GM12874 (cell line): ENCODE measurements at regions not wholly inside any gene's neighbourhood (a gene's known extent, or its start where the extent isn't known, plus 50 kb on each side); places are given as distances from the start of the nearest gene placed in this dataset.

Experiments
- TF ChIP-seq, protein P1 (sequence below): IDR thresholded peaks from 2 replicates; pipeline ENCODE4 v1.5.1; 2011; ENCODE audit warnings: low read depth, mild to moderate bottlenecking, control low read depth, low read length, moderate library complexity; ENCODE audit not compliant: insufficient read depth

GRCh38 chr5:117877731-117878130 is 1110.6 kb downstream of the DTWD2 start:
- TF ChIP-seq, protein P1, sequence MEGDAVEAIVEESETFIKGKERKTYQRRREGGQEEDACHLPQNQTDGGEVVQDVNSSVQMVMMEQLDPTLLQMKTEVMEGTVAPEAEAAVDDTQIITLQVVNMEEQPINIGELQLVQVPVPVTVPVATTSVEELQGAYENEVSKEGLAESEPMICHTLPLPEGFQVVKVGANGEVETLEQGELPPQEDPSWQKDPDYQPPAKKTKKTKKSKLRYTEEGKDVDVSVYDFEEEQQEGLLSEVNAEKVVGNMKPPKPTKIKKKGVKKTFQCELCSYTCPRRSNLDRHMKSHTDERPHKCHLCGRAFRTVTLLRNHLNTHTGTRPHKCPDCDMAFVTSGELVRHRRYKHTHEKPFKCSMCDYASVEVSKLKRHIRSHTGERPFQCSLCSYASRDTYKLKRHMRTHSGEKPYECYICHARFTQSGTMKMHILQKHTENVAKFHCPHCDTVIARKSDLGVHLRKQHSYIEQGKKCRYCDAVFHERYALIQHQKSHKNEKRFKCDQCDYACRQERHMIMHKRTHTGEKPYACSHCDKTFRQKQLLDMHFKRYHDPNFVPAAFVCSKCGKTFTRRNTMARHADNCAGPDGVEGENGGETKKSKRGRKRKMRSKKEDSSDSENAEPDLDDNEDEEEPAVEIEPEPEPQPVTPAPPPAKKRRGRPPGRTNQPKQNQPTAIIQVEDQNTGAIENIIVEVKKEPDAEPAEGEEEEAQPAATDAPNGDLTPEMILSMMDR = no peak

- TF ChIP-seq, protein P1 = no peak
Observed at GRCh38 chr5:117872798-117873368, 1115.5 kb downstream of the DTWD2 start.

- TF ChIP-seq, protein P1 = no peak
Observed at GRCh38 chr5:117869596-117869995, 1118.8 kb downstream of the DTWD2 start.

- TF ChIP-seq, protein P1 = no peak
Observed at GRCh38 chr5:117863586-117864296, 1124.6 kb downstream of the DTWD2 start.

DNA sequence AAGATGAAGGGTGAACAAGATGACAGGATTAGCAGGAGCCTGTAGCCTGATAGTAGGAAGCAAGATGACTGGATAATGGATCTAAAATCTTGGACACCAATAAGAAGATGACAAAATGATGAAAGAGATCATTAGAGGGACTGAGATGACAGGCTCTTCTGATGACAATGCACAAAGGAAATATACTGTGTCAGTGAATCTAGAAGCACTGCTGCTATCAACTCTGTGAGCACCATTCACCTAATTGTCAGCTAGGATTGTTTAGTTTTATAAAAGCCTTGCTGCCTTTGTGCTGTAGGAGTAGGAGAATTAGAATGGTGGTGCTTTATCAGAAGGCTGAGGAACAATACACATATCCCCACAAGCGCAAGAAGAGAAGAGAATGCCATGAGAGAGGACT is 1127.8 kb downstream of the DTWD2 start:
- TF ChIP-seq, protein P1 = no peak

DNA sequence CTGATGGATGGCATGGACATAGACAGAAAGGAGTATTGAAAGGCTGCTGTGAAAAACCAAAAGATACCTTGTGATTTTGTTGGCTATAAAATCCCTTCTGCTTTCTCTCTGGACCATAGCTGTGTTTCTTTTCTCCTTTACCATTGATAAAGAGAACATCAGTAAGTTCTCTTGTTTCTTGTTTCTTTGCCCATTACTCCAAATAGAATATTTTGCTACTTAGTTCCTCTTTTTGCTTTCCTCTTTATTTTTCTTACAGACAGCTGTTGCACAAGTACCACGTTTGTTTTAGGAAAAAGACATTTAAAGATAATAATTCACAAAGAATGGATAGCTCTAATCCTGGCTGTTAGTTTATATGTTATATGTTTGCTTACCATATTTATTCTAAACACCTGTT is 1129.2 kb downstream of the DTWD2 start:
- TF ChIP-seq, protein P1 = no peak

DNA sequence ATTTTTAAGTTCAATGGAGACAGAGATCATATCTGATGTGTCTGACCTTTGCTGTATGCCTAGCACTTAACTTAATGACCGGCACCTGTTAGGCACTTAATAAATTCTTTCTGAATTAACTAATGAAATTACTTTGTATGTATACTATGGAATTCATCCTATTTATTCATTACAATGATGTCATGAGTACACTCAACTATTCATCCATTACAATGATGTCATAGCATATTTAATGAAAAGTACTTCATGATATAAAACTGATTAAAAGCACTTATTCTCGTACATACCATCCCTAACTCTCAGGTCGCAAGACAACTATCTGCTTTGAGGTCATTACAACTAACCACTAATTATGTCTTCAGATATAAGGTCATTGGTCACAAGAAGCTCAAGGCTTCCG is 1131.6 kb downstream of the DTWD2 start:
- TF ChIP-seq, protein P1 = no peak
